ENCODE measurements at regions not wholly inside any gene's neighbourhood (a gene's known extent, or its start where the extent isn't known, plus 50 kb on each side); places are given as distances from the start of the nearest gene placed in this dataset.
"Not testable (repeated sequence)": the region's sequence is repeated elsewhere in the genome, so short reads cannot be mapped to it uniquely, and the experiment has no call there.

DNA sequence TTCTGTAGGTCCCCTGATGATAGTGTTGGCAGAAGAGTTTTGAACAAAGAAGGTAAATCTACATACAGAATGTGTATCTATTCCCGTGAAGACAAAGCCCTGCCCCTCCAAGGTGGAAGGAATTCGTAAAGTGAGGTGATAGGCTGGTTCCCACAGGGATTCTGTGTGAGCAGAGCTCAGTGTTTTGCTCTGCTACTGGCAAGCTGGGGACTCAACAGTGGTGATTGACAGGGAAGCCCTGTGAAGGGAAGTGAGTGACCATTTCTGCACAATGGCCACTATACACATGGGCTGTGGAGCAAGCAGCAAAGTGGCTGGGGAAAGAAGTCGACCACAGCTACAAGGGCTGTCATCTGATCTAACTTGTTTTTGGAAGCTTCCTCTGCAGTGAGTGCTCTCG is 90.0 kb upstream of the LRRN2 start:
- Histone ChIP-seq H3K27me3 (ENCODE audit: insufficient read depth, low read length) (peaks cover 58% of the 10 kb centered on the region), H3K4me3 (ENCODE audit: insufficient read depth, low read length) (no peak overlapping the region), H3K4me1 (ENCODE audit: insufficient read depth, low read length) (no peaks in the 10 kb centered on the region), H4K20me1 (ENCODE audit: insufficient read depth, low read length) (no peaks in the 10 kb centered on the region), H3K79me2 (ENCODE audit: insufficient read depth, low read length) (no peaks in the 10 kb centered on the region), H3K36me3 (ENCODE audit: insufficient read depth, low read length) (no peaks in the 10 kb centered on the region), H2AFZ (ENCODE audit: low read length) (no peak overlapping the region), H3K9me3 (ENCODE audit: low read depth, low read length) (no peaks in the 10 kb centered on the region), H3K4me2 (ENCODE audit: insufficient read depth, low read length) (no peak overlapping the region), H3K27ac (ENCODE audit: low read depth, low read length) (no peak overlapping the region)
- no peak for DNase-seq (ENCODE audit: insufficient read length, low spot score, missing footprints)
- TF ChIP-seq, protein P1, sequence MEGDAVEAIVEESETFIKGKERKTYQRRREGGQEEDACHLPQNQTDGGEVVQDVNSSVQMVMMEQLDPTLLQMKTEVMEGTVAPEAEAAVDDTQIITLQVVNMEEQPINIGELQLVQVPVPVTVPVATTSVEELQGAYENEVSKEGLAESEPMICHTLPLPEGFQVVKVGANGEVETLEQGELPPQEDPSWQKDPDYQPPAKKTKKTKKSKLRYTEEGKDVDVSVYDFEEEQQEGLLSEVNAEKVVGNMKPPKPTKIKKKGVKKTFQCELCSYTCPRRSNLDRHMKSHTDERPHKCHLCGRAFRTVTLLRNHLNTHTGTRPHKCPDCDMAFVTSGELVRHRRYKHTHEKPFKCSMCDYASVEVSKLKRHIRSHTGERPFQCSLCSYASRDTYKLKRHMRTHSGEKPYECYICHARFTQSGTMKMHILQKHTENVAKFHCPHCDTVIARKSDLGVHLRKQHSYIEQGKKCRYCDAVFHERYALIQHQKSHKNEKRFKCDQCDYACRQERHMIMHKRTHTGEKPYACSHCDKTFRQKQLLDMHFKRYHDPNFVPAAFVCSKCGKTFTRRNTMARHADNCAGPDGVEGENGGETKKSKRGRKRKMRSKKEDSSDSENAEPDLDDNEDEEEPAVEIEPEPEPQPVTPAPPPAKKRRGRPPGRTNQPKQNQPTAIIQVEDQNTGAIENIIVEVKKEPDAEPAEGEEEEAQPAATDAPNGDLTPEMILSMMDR (IDR thresholded peaks at IDR 0.05; ENCODE audit: extremely low read depth, low read depth, low read length) = no peak

DNA sequence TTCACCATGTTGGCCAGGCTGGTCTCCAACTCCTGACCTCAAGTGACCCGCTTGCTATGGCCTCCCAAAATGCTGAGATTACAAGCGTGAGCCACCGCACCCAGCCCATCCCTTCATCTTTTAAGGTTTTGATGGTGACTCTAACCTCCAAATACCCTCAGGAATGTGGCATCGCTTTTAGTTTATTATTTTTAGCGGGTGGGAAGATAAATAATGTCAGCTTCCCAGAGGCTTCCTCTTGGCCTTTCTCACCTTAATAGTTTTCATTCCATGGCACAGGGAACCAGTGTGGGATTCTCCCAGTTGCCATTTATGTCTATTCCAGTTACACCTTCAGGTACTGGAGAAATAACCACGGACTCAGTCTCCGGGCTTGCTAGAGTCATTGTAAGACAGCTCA is 92.1 kb upstream of the LRRN2 start:
- H3K27ac ChIP-seq (ENCODE audit: low read depth, low read length) = no peak overlapping the region
- no peaks in the 10 kb centered on the region for H3K36me3 ChIP-seq (ENCODE audit: insufficient read depth, low read length)
- TF ChIP-seq, protein P1 (IDR thresholded peaks at IDR 0.05; ENCODE audit: extremely low read depth, low read depth, low read length) = no peak
- peaks cover 45% of the 10 kb centered on the region for H3K27me3 ChIP-seq (ENCODE audit: insufficient read depth, low read length)
- H4K20me1 ChIP-seq (ENCODE audit: insufficient read depth, low read length) = no peaks in the 10 kb centered on the region
- H3K79me2 ChIP-seq (ENCODE audit: insufficient read depth, low read length) = no peaks in the 10 kb centered on the region
- H3K4me2 ChIP-seq (ENCODE audit: insufficient read depth, low read length) = no peak overlapping the region
- no peaks in the 10 kb centered on the region for H3K4me1 ChIP-seq (ENCODE audit: insufficient read depth, low read length)
- no peaks in the 10 kb centered on the region for H3K9me3 ChIP-seq (ENCODE audit: low read depth, low read length)
- no peak overlapping the region for H2AFZ ChIP-seq (ENCODE audit: low read length)
- no peak for DNase-seq (ENCODE audit: insufficient read length, low spot score, missing footprints)
- H3K4me3 ChIP-seq (ENCODE audit: insufficient read depth, low read length) = no peak overlapping the region

DNA sequence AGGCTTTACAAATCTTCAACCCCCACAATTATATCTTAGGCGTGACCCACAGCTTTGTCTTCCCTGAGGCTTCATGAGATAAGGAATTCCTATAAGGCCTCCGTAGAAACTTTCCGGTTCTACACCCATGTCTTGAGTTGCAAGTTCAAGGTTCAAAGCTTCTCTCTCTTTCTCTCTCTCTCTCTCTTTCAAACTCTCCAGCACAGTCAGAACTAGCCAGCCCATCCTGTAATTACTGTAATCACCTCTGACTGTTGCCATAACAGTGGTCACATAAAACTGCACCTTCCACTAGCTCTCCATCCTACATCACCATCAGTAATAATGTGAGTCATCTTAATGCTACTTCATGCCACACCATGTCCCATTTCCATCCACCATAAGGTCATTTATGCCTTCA is 90.0 kb upstream of the NFASC start:
- Histone ChIP-seq H3K4me2 (ENCODE audit: insufficient read depth, low read length) (no peak overlapping the region), H3K27me3 (ENCODE audit: insufficient read depth, low read length) (peaks cover 26% of the 10 kb centered on the region), H4K20me1 (ENCODE audit: insufficient read depth, low read length) (no peaks in the 10 kb centered on the region), H3K79me2 (ENCODE audit: insufficient read depth, low read length) (no peaks in the 10 kb centered on the region), H3K27ac (ENCODE audit: low read depth, low read length) (no peak overlapping the region), H3K36me3 (ENCODE audit: insufficient read depth, low read length) (no peaks in the 10 kb centered on the region), H3K9me3 (ENCODE audit: low read depth, low read length) (no peaks in the 10 kb centered on the region), H3K4me3 (ENCODE audit: insufficient read depth, low read length) (no peak overlapping the region), H2AFZ (ENCODE audit: low read length) (no peak overlapping the region), H3K4me1 (ENCODE audit: insufficient read depth, low read length) (no peaks in the 10 kb centered on the region)
- TF ChIP-seq, protein P1 (IDR thresholded peaks at IDR 0.05; ENCODE audit: extremely low read depth, low read depth, low read length) = no peak
- no peak for DNase-seq (ENCODE audit: insufficient read length, low spot score, missing footprints)

DNA sequence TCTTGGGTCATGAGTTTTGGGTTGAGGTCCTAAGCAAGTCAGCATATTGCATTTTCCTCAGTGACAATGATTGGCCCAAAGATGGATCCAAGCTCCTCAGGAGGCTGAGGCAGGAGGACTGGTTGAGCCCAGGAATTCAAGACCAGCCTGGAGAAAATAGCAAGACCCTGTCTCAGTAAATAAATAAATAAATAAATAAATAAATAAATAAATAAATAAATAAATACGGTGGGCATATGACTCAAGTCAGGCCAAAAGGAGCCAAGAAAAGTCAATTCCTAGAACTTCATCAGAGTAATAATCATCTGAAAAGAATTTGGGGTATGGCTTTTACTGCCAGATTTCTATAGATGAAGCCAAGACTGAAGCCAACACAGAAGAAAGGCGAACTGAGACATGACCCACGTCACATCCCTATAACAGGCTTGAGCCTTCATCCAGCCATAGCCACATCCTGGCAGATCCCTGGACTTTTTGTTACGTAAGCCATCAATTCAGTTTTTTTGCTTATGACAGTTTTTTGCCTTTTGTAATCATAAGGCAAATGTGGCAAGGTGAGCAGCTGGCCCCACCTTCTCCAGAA is 88.5 kb upstream of the NFASC start:
- no peaks in the 10 kb centered on the region for H3K36me3 ChIP-seq (ENCODE audit: insufficient read depth, low read length)

DNA sequence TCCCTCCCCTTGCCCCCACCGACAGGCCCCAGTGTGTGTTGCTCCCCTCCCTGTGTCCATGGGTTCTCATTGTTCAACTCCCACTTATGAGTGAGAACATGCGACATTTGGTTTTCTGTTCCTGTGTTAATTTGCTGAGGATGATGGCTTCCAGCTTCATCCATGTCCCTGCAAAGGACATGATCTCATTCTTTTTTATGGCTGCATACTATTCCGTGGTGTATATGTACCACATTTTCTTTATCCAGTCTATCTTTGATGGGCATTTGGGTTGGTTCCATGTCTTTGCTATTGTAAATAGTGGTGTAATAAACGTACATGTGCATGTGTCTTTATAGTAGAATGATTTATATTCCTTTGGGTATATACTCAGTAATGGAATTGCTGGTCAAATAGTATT is 85.6 kb upstream of the NFASC start:
- H3K4me3 ChIP-seq (ENCODE audit: insufficient read depth, low read length); H3K36me3 ChIP-seq (ENCODE audit: insufficient read depth, low read length); H3K4me2 ChIP-seq (ENCODE audit: insufficient read depth, low read length); H3K9me3 ChIP-seq (ENCODE audit: low read depth, low read length); H3K4me1 ChIP-seq (ENCODE audit: insufficient read depth, low read length); H3K79me2 ChIP-seq (ENCODE audit: insufficient read depth, low read length); DNase-seq (ENCODE audit: insufficient read length, low spot score, missing footprints); H3K27ac ChIP-seq (ENCODE audit: low read depth, low read length); H2AFZ ChIP-seq (ENCODE audit: low read length); H4K20me1 ChIP-seq (ENCODE audit: insufficient read depth, low read length): not testable (repeated sequence)
- peaks cover 18% of the 10 kb centered on the region for H3K27me3 ChIP-seq (ENCODE audit: insufficient read depth, low read length)

More for the DNA sequence above, 88.5 kb upstream of the NFASC start:
- Histone ChIP-seq H3K27ac (ENCODE audit: low read depth, low read length) (no peak overlapping the region), H4K20me1 (ENCODE audit: insufficient read depth, low read length) (no peaks in the 10 kb centered on the region), H3K4me2 (ENCODE audit: insufficient read depth, low read length) (no peak overlapping the region), H3K4me3 (ENCODE audit: insufficient read depth, low read length) (no peak overlapping the region), H3K4me1 (ENCODE audit: insufficient read depth, low read length) (no peaks in the 10 kb centered on the region), H3K9me3 (ENCODE audit: low read depth, low read length) (no peaks in the 10 kb centered on the region), H3K27me3 (ENCODE audit: insufficient read depth, low read length) (peaks cover 22% of the 10 kb centered on the region), H3K79me2 (ENCODE audit: insufficient read depth, low read length) (no peaks in the 10 kb centered on the region), H2AFZ (ENCODE audit: low read length) (no peak overlapping the region)
- no peak for DNase-seq (ENCODE audit: insufficient read length, low spot score, missing footprints)
- TF ChIP-seq, protein P1 (IDR thresholded peaks at IDR 0.05; ENCODE audit: extremely low read depth, low read depth, low read length) = no peak

Measured in osteoblast (primary cell).